Ishikawa (cell line): ENCODE measurements at regions not wholly inside any gene's neighbourhood (a gene's known extent, or its start where the extent isn't known, plus 50 kb on each side); places are given as distances from the start of the nearest gene placed in this dataset.

ENCODE experiments used
- CEBPB ChIP-seq: IDR thresholded peaks from 2 replicates; pipeline ENCODE4 v1.6.1; 2012
- CREB1 ChIP-seq: IDR thresholded peaks from 2 replicates; pipeline ENCODE4 v1.6.1; 2012; ENCODE audit warnings: low read depth
- EGR1 ChIP-seq: IDR thresholded peaks from 2 replicates; pipeline ENCODE4 v1.6.1; 2012
- EP300 ChIP-seq: IDR thresholded peaks from 2 replicates; pipeline ENCODE4 v1.6.1; 2012; ENCODE audit warnings: borderline replicate concordance
- FOXM1 ChIP-seq: IDR thresholded peaks from 2 replicates; pipeline ENCODE4 v1.6.1; 2012; ENCODE audit warnings: low read depth, borderline replicate concordance
- RAD21 ChIP-seq: IDR thresholded peaks from 2 replicates; pipeline ENCODE4 v1.6.1; 2012; ENCODE audit warnings: low read depth
- TEAD4 ChIP-seq: IDR thresholded peaks from 2 replicates; pipeline ENCODE4 v1.6.1; 2012
- ZBTB7A ChIP-seq: IDR thresholded peaks from 2 replicates; pipeline ENCODE4 v1.6.1; 2012; ENCODE audit warnings: low read depth
- TF ChIP-seq, protein P1 (sequence below): IDR thresholded peaks from 2 replicates; pipeline ENCODE4 v1.6.1; 2012; ENCODE audit warnings: low read depth, mild to moderate bottlenecking
- TF ChIP-seq, protein P2 (sequence below): IDR thresholded peaks from 2 replicates; pipeline ENCODE4 v1.6.1; 2012
- TF ChIP-seq, protein P3 (sequence below): IDR thresholded peaks from 2 replicates; pipeline ENCODE4 v1.6.1; 2012

DNA sequence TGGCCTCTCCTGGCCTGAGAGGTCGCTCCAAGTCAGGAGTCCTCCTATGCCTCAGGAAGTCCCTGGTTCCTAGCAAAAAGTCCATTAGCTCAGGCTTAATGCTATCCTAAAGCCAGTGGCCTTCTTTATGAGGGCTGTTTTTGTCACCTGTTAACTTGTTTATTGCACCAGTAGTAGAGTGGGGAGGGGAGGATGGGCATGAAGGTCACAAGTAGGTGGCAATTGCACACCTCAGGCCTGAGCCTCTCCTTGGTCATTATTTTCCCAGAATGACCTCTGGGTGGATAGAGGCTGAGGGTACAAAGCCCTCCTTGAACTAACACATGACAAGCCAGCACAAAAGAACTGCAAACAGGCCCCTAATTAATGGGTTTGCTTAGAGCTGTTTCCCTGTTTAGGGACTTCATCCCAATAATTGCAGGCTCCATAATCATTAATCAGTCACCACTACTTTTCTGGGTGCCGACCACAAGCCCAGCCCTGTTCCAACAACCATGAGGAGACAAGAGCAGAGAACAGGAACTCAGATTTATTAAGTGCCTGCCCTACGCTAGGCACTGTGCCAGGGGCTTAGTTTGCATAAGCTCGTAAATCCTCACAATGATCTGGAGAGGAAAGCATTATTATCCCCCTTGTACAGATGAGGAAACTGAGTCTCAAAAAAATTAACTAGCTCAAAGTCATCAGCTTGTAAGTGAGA is 123.0 kb upstream of the PKDCC start:
- TF ChIP-seq CEBPB = no peak
- TF ChIP-seq, protein P1, sequence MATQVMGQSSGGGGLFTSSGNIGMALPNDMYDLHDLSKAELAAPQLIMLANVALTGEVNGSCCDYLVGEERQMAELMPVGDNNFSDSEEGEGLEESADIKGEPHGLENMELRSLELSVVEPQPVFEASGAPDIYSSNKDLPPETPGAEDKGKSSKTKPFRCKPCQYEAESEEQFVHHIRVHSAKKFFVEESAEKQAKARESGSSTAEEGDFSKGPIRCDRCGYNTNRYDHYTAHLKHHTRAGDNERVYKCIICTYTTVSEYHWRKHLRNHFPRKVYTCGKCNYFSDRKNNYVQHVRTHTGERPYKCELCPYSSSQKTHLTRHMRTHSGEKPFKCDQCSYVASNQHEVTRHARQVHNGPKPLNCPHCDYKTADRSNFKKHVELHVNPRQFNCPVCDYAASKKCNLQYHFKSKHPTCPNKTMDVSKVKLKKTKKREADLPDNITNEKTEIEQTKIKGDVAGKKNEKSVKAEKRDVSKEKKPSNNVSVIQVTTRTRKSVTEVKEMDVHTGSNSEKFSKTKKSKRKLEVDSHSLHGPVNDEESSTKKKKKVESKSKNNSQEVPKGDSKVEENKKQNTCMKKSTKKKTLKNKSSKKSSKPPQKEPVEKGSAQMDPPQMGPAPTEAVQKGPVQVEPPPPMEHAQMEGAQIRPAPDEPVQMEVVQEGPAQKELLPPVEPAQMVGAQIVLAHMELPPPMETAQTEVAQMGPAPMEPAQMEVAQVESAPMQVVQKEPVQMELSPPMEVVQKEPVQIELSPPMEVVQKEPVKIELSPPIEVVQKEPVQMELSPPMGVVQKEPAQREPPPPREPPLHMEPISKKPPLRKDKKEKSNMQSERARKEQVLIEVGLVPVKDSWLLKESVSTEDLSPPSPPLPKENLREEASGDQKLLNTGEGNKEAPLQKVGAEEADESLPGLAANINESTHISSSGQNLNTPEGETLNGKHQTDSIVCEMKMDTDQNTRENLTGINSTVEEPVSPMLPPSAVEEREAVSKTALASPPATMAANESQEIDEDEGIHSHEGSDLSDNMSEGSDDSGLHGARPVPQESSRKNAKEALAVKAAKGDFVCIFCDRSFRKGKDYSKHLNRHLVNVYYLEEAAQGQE = no peak
- TF ChIP-seq ZBTB7A = no peak
- no peak for TF ChIP-seq FOXM1
- no peak for TF ChIP-seq RAD21
- TF ChIP-seq TEAD4 = no peak
- TF ChIP-seq, protein P2, sequence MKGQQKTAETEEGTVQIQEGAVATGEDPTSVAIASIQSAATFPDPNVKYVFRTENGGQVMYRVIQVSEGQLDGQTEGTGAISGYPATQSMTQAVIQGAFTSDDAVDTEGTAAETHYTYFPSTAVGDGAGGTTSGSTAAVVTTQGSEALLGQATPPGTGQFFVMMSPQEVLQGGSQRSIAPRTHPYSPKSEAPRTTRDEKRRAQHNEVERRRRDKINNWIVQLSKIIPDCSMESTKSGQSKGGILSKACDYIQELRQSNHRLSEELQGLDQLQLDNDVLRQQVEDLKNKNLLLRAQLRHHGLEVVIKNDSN = no peak
- TF ChIP-seq, protein P3, sequence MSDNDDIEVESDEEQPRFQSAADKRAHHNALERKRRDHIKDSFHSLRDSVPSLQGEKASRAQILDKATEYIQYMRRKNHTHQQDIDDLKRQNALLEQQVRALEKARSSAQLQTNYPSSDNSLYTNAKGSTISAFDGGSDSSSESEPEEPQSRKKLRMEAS = no peak
- TF ChIP-seq EP300 = no peak
- no peak for TF ChIP-seq CREB1
- no peak for TF ChIP-seq EGR1
